Ishikawa (cell line): ENCODE measurements at regions not wholly inside any gene's neighbourhood (a gene's known extent, or its start where the extent isn't known, plus 50 kb on each side); places are given as distances from the start of the nearest gene placed in this dataset.

Experiments used
- CEBPB ChIP-seq: IDR thresholded peaks from 2 replicates; pipeline ENCODE4 v1.6.1; 2012
- CREB1 ChIP-seq: IDR thresholded peaks from 2 replicates; pipeline ENCODE4 v1.6.1; 2012; ENCODE audit warnings: low read depth
- EGR1 ChIP-seq: IDR thresholded peaks from 2 replicates; pipeline ENCODE4 v1.6.1; 2012
- EP300 ChIP-seq: IDR thresholded peaks from 2 replicates; pipeline ENCODE4 v1.6.1; 2012; ENCODE audit warnings: borderline replicate concordance
- FOXM1 ChIP-seq: IDR thresholded peaks from 2 replicates; pipeline ENCODE4 v1.6.1; 2012; ENCODE audit warnings: low read depth, borderline replicate concordance
- MAX ChIP-seq: IDR thresholded peaks from 2 replicates; pipeline ENCODE4 v1.6.1; 2012
- NFIC ChIP-seq: IDR thresholded peaks from 2 replicates; pipeline ENCODE4 v1.6.1; 2012
- RAD21 ChIP-seq: IDR thresholded peaks from 2 replicates; pipeline ENCODE4 v1.6.1; 2012; ENCODE audit warnings: low read depth
- REST ChIP-seq: IDR thresholded peaks from 2 replicates; pipeline ENCODE4 v1.6.1; 2012; ENCODE audit warnings: low read depth, mild to moderate bottlenecking
- TAF1 ChIP-seq: IDR thresholded peaks from 2 replicates; pipeline ENCODE4 v1.6.1; 2012; ENCODE audit warnings: low read depth, mild to moderate bottlenecking
- TCF12 ChIP-seq: IDR thresholded peaks from 2 replicates; pipeline ENCODE4 v1.6.1; 2012; ENCODE audit warnings: low read depth
- TEAD4 ChIP-seq: IDR thresholded peaks from 2 replicates; pipeline ENCODE4 v1.6.1; 2012
- USF1 ChIP-seq: IDR thresholded peaks from 2 replicates; pipeline ENCODE4 v1.6.1; 2012
- YY1 ChIP-seq: IDR thresholded peaks from 2 replicates; pipeline ENCODE4 v1.6.1; 2012; ENCODE audit warnings: low read depth
- ZBTB7A ChIP-seq: IDR thresholded peaks from 2 replicates; pipeline ENCODE4 v1.6.1; 2012; ENCODE audit warnings: low read depth

- no peak for TF ChIP-seq YY1
- no peak for TF ChIP-seq TAF1
- no peak for TF ChIP-seq MAX
- TF ChIP-seq ZBTB7A = no peak
- TF ChIP-seq EGR1 = no peak
- TF ChIP-seq USF1 = no peak
- no peak for TF ChIP-seq FOXM1
- no peak for TF ChIP-seq NFIC
- TF ChIP-seq EP300 = no peak
- TF ChIP-seq CREB1 = no peak
- TF ChIP-seq TEAD4 = no peak
- no peak for TF ChIP-seq RAD21
- TF ChIP-seq CEBPB = no peak
- TF ChIP-seq TCF12 = no peak
- no peak for TF ChIP-seq REST
Observed at GRCh38 chr21:17915976-17916375, 96.8 kb upstream of the C21orf91 start.

GRCh38 chr21:17911628-17912027 is 92.5 kb upstream of the C21orf91 start:
- TF ChIP-seq TAF1 = no peak
- no peak for TF ChIP-seq ZBTB7A
- TF ChIP-seq YY1 = no peak
- TF ChIP-seq EGR1 = no peak
- TF ChIP-seq RAD21 = no peak
- TF ChIP-seq TCF12 = no peak
- TF ChIP-seq USF1 = no peak
- no peak for TF ChIP-seq EP300
- TF ChIP-seq CREB1 = no peak
- TF ChIP-seq FOXM1 = no peak
- no peak for TF ChIP-seq CEBPB
- no peak for TF ChIP-seq MAX
- TF ChIP-seq NFIC = no peak
- no peak for TF ChIP-seq TEAD4
- no peak for TF ChIP-seq REST

- TF ChIP-seq CREB1 (no peak), RAD21 (no peak), TAF1 (no peak), TEAD4 (no peak), NFIC (no peak), FOXM1 (no peak), CEBPB (no peak), USF1 (no peak), YY1 (no peak), EGR1 (no peak), MAX (no peak), ZBTB7A (no peak), REST (no peak), TCF12 (no peak), EP300 (no peak)
Observed at GRCh38 chr21:17903929-17904639, 84.9 kb upstream of the C21orf91 start.
